VCaP (cell line): ENCODE measurements at regions not wholly inside any gene's neighbourhood (a gene's known extent, or its start where the extent isn't known, plus 50 kb on each side); places are given as distances from the start of the nearest gene placed in this dataset.

Experiments
- H3K27ac ChIP-seq: fragments of 450-650 bp; 2 replicates; pipeline ENCODE4 v1.5.1; 2017
- CTCF ChIP-seq: fragments of 450-650 bp; conservative IDR thresholded peaks from 2 replicates; pipeline ENCODE4 v1.5.1; 2017; ENCODE audit warnings: mild to moderate bottlenecking, moderate library complexity

GRCh38 chr10:21340331-21340730 is 185.2 kb downstream of the SKIDA1 start:
- no peak for TF ChIP-seq CTCF
- H3K27ac ChIP-seq: no peak overlapping the region

- no peak for TF ChIP-seq CTCF
- no peak overlapping the region for H3K27ac ChIP-seq
Observed at GRCh38 chr10:21337171-21337792, 188.2 kb downstream of the SKIDA1 start.

GRCh38 chr10:21336476-21337170 is 188.9 kb downstream of the SKIDA1 start:
- no peak overlapping the region for H3K27ac ChIP-seq
- TF ChIP-seq CTCF: no peak

GRCh38 chr10:21334891-21335696 is 190.4 kb downstream of the SKIDA1 start:
- TF ChIP-seq CTCF: no peak
- H3K27ac ChIP-seq: no peak overlapping the region

- 0 out of 2 replicates have a peak overlapping the region, but pooled peaks have one; percentile 11 for H3K27ac ChIP-seq
- no peak for TF ChIP-seq CTCF
Observed at GRCh38 chr10:21330628-21331020, 194.9 kb downstream of the SKIDA1 start.

GRCh38 chr10:21329995-21330627 is 195.4 kb downstream of the SKIDA1 start:
- H3K27ac ChIP-seq: 0 out of 2 replicates have a peak overlapping the region, but pooled peaks have one; percentile 11
- no peak for TF ChIP-seq CTCF
